Neural cell (in vitro differentiated cells): ENCODE measurements at regions not wholly inside any gene's neighbourhood (a gene's known extent, or its start where the extent isn't known, plus 50 kb on each side); places are given as distances from the start of the nearest gene placed in this dataset.

Experiments used
- H2AFZ ChIP-seq: fragments of 200-600, 300-800 bp; sonication (generic), shearing (Covaris generic); 2 replicates; pipeline ENCODE4 v1.6.0; 2014; ENCODE audit warnings: low read depth, mild to moderate bottlenecking, antibody characterized with exemption, low read length, moderate library complexity
- H3F3A ChIP-seq: fragments of 200-600 bp; shearing (Covaris generic); 2 replicates; pipeline ENCODE4 v1.6.1; 2016; ENCODE audit warnings: mild to moderate bottlenecking, moderate library complexity, mixed read lengths, antibody characterized with exemption, low read length; ENCODE audit not compliant: insufficient read depth, poor library complexity, severe bottlenecking
- H3K27ac ChIP-seq: fragments of 200-600, 300-800 bp; sonication (generic), shearing (Covaris generic); 2 replicates; pipeline ENCODE4 v1.5.1; 2014; ENCODE audit warnings: mild to moderate bottlenecking, low read length, moderate library complexity
- H3K27me3 ChIP-seq: fragments of 300-800, 200-600 bp; sonication (generic), shearing (Covaris generic); 2 replicates; pipeline ENCODE4 v1.6.0; 2014; ENCODE audit warnings: mild to moderate bottlenecking, low read depth, low read length, moderate library complexity; ENCODE audit not compliant: insufficient read depth
- H3K36me3 ChIP-seq: fragments of 300-800, 200-600 bp; sonication (generic), shearing (Covaris generic); 2 replicates; pipeline ENCODE4 v1.5.1; 2014; ENCODE audit warnings: mild to moderate bottlenecking, antibody characterized with exemption, low read length, moderate library complexity; ENCODE audit not compliant: insufficient read depth
- H3K4me2 ChIP-seq: fragments of 300-800, 200-600 bp; sonication (generic), shearing (Covaris generic); 2 replicates; pipeline ENCODE4 v1.6.0; 2014; ENCODE audit warnings: mild to moderate bottlenecking, low read length
- H3K4me3 ChIP-seq: fragments of 300-800, 200-600 bp; sonication (generic), shearing (Covaris generic); 2 replicates; pipeline ENCODE4 v1.5.1; 2014; ENCODE audit warnings: mild to moderate bottlenecking, low read length, moderate library complexity
- H3K79me2 ChIP-seq: fragments of 200-600 bp; shearing (Covaris generic); replicated peaks from 2 replicates; pipeline ENCODE4 v1.6.0; 2014; ENCODE audit warnings: mild to moderate bottlenecking, low read length, moderate library complexity; ENCODE audit not compliant: insufficient read depth
- H3K9ac ChIP-seq: fragments of 300-800, 200-600 bp; sonication (generic), shearing (Covaris generic); 2 replicates; pipeline ENCODE4 v1.6.1; 2016; ENCODE audit warnings: mild to moderate bottlenecking, low read length, mixed read lengths
- H3K9me2 ChIP-seq: fragments of 200-600 bp; shearing (Covaris generic); 2 replicates; pipeline ENCODE4 v1.6.1; 2016; ENCODE audit warnings: mild to moderate bottlenecking, low read length, mixed read lengths; ENCODE audit not compliant: insufficient read depth
- H3K9me3 ChIP-seq: fragments of 200-600, 300-800 bp; sonication (generic), shearing (Covaris generic); 2 replicates; pipeline ENCODE4 v1.6.1; 2016; ENCODE audit warnings: mild to moderate bottlenecking, mixed run types, low read length, moderate library complexity, mixed read lengths
- H4K20me1 ChIP-seq: fragments of 200-600 bp; shearing (Covaris generic); 2 replicates; pipeline ENCODE4 v1.6.1; 2016; ENCODE audit warnings: mild to moderate bottlenecking, mixed run types; ENCODE audit not compliant: insufficient read depth
- EP300 ChIP-seq: fragments of 450-650 bp; conservative IDR thresholded peaks from 2 replicates; pipeline ENCODE4 v1.6.1; 2014; ENCODE audit warnings: antibody characterized with exemption, mild to moderate bottlenecking, moderate library complexity; ENCODE audit not compliant: poor library complexity, severe bottlenecking
- EZH2 ChIP-seq: fragments of 200-600, 300-800 bp; shearing (Covaris generic), sonication (generic); IDR thresholded peaks from 2 replicates; pipeline ENCODE4 v1.6.1; 2014; ENCODE audit warnings: antibody characterized with exemption, low read length, borderline replicate concordance, mild to moderate bottlenecking; ENCODE audit not compliant: insufficient read depth, poor library complexity, severe bottlenecking
- MXI1 ChIP-seq: fragments of 450-650 bp; conservative IDR thresholded peaks from 2 replicates; pipeline ENCODE4 v1.6.1; 2014; ENCODE audit warnings: antibody characterized with exemption, mild to moderate bottlenecking; ENCODE audit not compliant: poor library complexity, severe bottlenecking
- POLR2AphosphoS5 ChIP-seq: IDR thresholded peaks from 2 replicates; pipeline ENCODE4 v1.6.1; 2012
- RAD21 ChIP-seq: fragments of 450-650 bp; conservative IDR thresholded peaks from 2 replicates; pipeline ENCODE4 v1.6.1; 2014; ENCODE audit warnings: antibody characterized with exemption, mild to moderate bottlenecking, moderate library complexity
- SMC3 ChIP-seq: fragments of 450-650 bp; conservative IDR thresholded peaks from 2 replicates; pipeline ENCODE4 v1.6.1; 2014; ENCODE audit warnings: antibody characterized with exemption, mild to moderate bottlenecking, moderate library complexity; ENCODE audit not compliant: poor library complexity
- TAF1 ChIP-seq: IDR thresholded peaks from 2 replicates; pipeline ENCODE4 v1.6.1; 2012; ENCODE audit warnings: low read depth
- TF ChIP-seq, protein P1 (sequence below): IDR thresholded peaks from 2 replicates; pipeline ENCODE4 v1.6.1; 2012; ENCODE audit warnings: borderline replicate concordance
- TF ChIP-seq, protein P2 (sequence below): fragments of 450-650 bp; IDR thresholded peaks from 2 replicates; pipeline ENCODE4 v1.5.1; 2014; ENCODE audit warnings: antibody characterized with exemption, mild to moderate bottlenecking, moderate library complexity; ENCODE audit not compliant: poor library complexity, severe bottlenecking

DNA sequence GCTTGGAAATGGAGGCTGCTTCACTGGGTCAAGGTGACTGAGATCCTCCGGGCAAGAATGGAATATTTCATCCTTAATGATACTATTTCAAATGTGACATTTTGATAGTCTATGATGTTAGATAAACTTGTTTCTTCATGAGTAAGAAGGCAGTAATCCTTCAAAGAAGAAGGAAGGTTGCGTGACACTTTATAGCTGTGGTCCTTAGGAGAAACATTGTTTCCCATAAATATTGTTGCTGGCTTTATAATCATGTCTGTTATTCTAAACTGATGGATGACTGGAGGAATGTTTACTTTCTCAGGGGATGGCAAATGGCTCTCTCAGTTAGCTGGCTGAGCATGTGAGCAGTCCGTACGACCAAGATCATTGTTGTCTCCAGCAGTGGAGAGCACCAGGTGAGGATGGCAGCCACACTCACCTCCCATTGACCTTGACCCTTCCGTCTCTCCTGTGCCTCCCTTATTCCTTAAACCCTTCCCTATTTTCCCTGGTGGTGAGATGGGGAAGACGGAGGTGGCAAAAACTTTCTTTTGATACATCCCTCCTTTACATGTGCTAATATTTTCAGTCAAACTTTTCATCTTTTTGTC is 171.2 kb upstream of the OLIG3 start:
- no peak for TF ChIP-seq TAF1
- no peak for TF ChIP-seq EP300
- no peak for TF ChIP-seq MXI1
- no peak for TF ChIP-seq EZH2
- TF ChIP-seq, protein P1, sequence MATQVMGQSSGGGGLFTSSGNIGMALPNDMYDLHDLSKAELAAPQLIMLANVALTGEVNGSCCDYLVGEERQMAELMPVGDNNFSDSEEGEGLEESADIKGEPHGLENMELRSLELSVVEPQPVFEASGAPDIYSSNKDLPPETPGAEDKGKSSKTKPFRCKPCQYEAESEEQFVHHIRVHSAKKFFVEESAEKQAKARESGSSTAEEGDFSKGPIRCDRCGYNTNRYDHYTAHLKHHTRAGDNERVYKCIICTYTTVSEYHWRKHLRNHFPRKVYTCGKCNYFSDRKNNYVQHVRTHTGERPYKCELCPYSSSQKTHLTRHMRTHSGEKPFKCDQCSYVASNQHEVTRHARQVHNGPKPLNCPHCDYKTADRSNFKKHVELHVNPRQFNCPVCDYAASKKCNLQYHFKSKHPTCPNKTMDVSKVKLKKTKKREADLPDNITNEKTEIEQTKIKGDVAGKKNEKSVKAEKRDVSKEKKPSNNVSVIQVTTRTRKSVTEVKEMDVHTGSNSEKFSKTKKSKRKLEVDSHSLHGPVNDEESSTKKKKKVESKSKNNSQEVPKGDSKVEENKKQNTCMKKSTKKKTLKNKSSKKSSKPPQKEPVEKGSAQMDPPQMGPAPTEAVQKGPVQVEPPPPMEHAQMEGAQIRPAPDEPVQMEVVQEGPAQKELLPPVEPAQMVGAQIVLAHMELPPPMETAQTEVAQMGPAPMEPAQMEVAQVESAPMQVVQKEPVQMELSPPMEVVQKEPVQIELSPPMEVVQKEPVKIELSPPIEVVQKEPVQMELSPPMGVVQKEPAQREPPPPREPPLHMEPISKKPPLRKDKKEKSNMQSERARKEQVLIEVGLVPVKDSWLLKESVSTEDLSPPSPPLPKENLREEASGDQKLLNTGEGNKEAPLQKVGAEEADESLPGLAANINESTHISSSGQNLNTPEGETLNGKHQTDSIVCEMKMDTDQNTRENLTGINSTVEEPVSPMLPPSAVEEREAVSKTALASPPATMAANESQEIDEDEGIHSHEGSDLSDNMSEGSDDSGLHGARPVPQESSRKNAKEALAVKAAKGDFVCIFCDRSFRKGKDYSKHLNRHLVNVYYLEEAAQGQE: no peak
- no peak for TF ChIP-seq POLR2AphosphoS5
- TF ChIP-seq SMC3: no peak
- TF ChIP-seq RAD21: no peak
- TF ChIP-seq, protein P2, sequence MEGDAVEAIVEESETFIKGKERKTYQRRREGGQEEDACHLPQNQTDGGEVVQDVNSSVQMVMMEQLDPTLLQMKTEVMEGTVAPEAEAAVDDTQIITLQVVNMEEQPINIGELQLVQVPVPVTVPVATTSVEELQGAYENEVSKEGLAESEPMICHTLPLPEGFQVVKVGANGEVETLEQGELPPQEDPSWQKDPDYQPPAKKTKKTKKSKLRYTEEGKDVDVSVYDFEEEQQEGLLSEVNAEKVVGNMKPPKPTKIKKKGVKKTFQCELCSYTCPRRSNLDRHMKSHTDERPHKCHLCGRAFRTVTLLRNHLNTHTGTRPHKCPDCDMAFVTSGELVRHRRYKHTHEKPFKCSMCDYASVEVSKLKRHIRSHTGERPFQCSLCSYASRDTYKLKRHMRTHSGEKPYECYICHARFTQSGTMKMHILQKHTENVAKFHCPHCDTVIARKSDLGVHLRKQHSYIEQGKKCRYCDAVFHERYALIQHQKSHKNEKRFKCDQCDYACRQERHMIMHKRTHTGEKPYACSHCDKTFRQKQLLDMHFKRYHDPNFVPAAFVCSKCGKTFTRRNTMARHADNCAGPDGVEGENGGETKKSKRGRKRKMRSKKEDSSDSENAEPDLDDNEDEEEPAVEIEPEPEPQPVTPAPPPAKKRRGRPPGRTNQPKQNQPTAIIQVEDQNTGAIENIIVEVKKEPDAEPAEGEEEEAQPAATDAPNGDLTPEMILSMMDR: no peak
- Histone ChIP-seq H3K4me3 (no peak overlapping the region), H3K9me3 (no peaks in the 10 kb centered on the region), H3K27me3 (no peaks in the 10 kb centered on the region), H3K9ac (no peak overlapping the region), H3F3A (no peaks in the 10 kb centered on the region), H4K20me1 (no peaks in the 10 kb centered on the region), H3K9me2 (no peaks in the 10 kb centered on the region), H3K36me3 (no peaks in the 10 kb centered on the region), H2AFZ (no peak overlapping the region), H3K4me2 (no peak overlapping the region), H3K79me2 (no peaks in the 10 kb centered on the region), H3K27ac (no peak overlapping the region)

DNA sequence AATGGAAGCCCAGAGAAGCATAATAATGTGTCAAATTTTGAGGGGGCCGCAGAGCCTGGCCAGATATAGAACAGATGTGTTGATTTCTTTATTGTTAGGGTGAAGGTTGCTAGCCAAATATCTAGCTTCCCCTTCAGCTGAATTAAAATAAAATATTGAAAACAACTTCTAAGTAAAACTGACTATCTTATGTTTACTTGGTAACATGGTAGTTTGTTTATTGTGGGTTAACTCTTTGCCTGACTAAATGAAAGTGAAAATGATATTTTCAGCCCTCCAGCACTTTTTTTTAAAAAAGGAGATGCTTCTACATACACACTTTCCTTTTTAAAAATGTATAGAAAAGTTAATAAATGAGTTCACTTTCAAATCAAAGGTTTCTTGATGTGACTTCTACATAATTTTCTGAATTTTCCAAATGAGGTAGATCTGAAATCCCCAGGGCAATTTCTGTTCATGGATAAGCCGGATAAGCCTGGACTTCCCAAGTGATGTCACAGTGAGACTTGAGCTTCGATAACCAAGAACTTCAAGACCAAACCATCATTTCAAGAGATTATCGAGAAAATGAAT is 172.1 kb upstream of the OLIG3 start:
- H3K4me2 ChIP-seq: no peak overlapping the region

More for the DNA sequence above, 172.1 kb upstream of the OLIG3 start:
- TF ChIP-seq POLR2AphosphoS5: no peak
- TF ChIP-seq SMC3: no peak
- TF ChIP-seq EZH2: no peak
- TF ChIP-seq RAD21: no peak
- TF ChIP-seq MXI1: no peak
- no peak for TF ChIP-seq TAF1
- TF ChIP-seq EP300: no peak
- Histone ChIP-seq H3K79me2 (no peaks in the 10 kb centered on the region), H3K36me3 (no peaks in the 10 kb centered on the region), H3F3A (no peaks in the 10 kb centered on the region), H3K9me3 (no peaks in the 10 kb centered on the region), H4K20me1 (no peaks in the 10 kb centered on the region), H3K27ac (no peak overlapping the region), H3K9ac (no peak overlapping the region), H3K9me2 (no peaks in the 10 kb centered on the region), H2AFZ (no peak overlapping the region), H3K27me3 (no peaks in the 10 kb centered on the region), H3K4me3 (no peak overlapping the region)
